ENCODE measurements at regions not wholly inside any gene's neighbourhood (a gene's known extent, or its start where the extent isn't known, plus 50 kb on each side); places are given as distances from the start of the nearest gene placed in this dataset.

DNA sequence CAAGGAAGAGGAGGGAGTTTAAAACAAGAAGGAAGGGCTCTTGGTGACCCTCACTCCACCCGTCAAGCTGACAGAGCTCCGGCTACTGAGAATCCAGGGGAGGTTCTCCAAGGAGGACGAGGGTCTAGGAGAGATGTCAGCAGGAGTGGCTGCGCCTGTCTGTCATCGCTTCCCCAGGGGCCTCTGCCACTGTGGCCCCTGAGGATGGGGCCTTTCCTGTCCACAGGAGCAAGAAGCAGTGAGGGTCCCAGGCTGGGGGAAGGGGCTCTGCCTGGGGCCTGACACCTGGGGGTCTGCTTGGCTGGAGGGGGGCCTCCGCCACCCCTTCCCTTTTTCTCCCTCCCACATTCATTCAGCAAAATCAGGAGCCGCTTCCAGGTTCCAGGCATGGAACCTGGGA lies 66.5 kb upstream of the TNRC6C start:
- TF ChIP-seq, protein P1, sequence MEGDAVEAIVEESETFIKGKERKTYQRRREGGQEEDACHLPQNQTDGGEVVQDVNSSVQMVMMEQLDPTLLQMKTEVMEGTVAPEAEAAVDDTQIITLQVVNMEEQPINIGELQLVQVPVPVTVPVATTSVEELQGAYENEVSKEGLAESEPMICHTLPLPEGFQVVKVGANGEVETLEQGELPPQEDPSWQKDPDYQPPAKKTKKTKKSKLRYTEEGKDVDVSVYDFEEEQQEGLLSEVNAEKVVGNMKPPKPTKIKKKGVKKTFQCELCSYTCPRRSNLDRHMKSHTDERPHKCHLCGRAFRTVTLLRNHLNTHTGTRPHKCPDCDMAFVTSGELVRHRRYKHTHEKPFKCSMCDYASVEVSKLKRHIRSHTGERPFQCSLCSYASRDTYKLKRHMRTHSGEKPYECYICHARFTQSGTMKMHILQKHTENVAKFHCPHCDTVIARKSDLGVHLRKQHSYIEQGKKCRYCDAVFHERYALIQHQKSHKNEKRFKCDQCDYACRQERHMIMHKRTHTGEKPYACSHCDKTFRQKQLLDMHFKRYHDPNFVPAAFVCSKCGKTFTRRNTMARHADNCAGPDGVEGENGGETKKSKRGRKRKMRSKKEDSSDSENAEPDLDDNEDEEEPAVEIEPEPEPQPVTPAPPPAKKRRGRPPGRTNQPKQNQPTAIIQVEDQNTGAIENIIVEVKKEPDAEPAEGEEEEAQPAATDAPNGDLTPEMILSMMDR (conservative IDR thresholded peaks at IDR 0.05; ENCODE audit: low read depth, low read length), result no peak
- TF ChIP-seq EZH2 (IDR thresholded peaks at IDR 0.05; ENCODE audit: low read length, unreplicated experiment) (no peak), EZH2phosphoT487 (IDR thresholded peaks at IDR 0.05; ENCODE audit: borderline replicate concordance, low read length) (no peak)

Data from PC-3 (cell line).